Head of caudate nucleus (tissue), 42 donors: ENCODE measurements at regions not wholly inside any gene's neighbourhood (a gene's known extent, or its start where the extent isn't known, plus 50 kb on each side); places are given as distances from the start of the nearest gene placed in this dataset.

ENCODE experiments used
- DNase-seq, 42 donors: peaks; one replicate each; pipeline versions ENCODE4 v3.0.0 to v3.0.0-alpha.2; 2020 to 2021; ENCODE audit warnings: mixed read lengths in 7 of 42
- intact Hi-C: fragments of 100-400 bp; cut with DNase I; formaldehyde crosslinking; loops from one replicate; pipeline ENCODE4 v1.15.0; 2022

DNA sequence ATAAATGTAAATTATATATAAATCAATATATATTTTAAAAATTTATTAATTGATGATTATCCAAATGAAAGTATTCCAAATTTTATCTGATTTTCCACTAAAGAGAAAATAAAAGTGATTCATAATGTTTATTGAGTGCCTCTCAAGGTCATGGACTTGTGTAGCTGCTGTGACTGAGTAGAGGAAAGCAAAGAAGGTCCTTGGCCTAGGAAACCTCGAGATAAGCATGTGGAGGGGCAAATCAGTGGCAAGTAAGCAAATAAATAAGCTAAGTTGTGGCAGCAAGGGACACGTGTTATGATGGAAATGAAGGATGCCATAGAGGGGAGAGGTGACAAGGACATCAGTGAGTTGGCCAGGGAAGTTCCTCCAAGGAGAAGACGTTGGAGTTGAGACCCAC is 866.1 kb upstream of the ID2 start:
- intact Hi-C loops: no loop called here
- DNase-seq: no peak

DNA sequence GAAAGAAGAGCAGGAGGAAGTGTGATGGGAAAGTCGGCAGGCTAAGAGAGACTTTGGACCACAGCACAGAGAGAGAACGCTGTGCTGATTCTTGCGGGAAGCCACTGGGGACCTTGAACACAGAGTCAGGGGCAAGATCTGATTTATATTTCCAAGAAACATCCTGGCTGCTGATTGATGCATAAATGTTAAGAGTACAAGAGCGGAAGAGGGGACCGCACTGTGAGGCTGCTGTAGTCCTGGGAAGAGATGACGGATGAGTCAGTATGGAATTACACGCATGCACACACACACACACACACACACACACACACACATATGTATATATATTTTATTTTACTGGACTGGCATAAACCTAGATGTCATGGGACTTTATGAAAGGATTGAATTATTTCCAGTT is 865.6 kb upstream of the ID2 start:
- DNase-seq: no peak
- intact Hi-C loops: no loop called here

DNA sequence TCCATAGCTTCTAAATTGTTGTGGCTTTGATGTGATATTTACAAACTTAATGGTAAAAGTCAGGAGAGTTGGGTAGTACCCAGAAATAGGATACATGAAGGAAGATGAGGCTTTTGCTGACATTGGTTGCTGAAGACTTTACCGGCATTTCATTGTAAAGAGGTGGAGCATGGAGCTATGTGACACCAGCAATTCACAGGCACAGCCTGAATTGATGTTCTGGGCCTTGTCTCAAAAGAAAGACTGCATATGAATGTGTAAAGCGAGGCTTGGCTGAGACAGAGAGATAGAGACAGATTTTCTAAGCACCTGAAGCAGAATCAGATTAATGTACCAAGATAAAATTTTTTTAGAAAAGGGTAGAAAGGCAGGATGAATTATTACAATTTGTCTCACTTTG is 864.9 kb upstream of the ID2 start:
- intact Hi-C loops: no loop called here
- no peak for DNase-seq

DNA sequence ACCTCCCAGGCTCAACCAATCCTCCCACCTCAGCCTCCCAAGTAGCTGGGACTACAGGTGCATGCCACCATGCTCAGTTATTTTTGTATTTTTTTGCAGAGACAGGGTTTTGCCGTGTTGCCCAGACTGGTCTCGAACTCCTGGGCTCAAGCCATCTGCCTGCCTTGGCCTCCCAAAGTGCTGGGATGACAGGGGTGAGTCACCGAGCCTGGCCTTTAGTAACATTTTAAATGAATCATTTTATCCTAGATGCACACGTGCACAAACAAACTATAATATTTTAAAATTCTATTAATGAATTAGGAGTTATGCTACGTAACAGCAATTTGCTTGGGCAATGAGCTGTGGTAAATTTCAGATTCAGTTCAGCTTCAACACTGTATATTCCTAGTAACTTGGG is 862.5 kb upstream of the ID2 start:
- DNase-seq: no peak
- intact Hi-C loops: no loop called here

DNA sequence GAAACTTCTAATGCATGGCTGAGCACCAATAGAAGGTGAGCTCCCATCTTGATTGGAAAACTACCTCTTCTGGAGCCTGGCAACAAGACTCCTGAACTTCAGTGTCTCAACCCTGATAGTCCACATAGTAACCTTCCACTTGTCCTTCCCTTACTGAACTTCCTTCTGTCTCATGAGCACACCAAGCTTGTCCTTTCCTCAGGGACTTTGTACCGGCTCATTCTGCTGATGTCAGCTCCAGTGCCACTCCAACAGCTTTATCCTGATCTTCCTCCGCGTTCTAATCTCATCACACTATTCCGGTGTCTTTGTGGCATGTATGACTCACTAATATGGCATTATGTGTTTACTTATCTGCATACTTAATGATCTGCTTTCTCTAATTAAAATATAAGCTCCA is 862.0 kb upstream of the ID2 start:
- no peak for DNase-seq

DNA sequence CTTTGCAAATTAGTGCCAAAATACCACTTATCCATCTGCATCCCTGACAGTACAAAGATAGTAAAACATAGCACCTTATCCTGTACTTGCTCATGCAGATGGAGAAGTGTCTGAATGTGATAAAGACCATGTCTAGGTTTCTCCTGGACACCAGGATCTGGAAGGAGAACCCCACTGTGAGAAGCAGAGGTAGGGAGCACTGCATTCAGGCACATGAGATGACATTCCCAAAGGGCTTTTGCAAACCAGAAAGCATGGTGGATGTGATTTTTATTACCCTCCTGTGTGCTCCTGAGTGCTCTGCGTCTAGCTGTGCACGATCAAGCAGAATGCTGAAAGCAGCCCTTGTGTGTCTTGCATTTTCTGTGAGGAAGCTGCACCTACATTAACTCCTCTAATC is 857.6 kb upstream of the ID2 start:
- DNase-seq: no peak
- intact Hi-C loops: no loop called here

More for the DNA sequence above, 862.0 kb upstream of the ID2 start:
- intact Hi-C loops: no loop called here

DNA sequence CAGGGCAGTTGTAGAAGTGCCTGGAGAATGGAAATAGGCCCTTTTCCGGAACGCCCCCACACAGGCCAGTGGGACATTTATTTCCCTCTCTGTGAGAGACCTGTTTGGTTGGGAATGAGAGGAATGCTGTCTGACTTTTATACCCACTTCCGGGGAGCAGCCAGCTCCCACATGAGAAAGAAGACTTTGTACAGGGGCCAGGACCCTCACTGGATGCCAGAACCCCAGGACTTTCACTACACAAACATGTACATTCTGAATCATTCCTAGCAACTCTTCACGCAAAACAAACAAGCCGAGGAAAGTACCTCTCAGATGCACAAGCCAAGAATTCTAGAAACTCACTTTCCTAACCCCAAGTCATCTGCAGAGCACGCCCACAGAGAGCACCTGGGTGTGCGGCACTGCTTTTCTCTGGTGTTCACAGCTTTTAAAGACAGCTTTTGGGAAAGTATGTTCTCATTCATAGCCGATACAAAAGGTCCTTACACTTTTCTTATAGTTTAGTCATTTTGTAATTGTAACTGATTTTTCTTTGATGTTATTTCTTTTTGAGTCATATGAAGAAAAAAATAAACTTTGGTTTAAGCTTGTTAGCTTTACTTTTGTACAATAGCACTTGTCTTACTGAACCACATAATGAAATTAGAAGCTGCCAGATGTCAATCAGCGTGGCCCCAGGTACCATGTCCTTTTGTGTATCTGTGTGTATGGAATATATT is 856.1 kb upstream of the ID2 start:
- DNase-seq: no peak
- intact Hi-C loops: no loop called here

DNA sequence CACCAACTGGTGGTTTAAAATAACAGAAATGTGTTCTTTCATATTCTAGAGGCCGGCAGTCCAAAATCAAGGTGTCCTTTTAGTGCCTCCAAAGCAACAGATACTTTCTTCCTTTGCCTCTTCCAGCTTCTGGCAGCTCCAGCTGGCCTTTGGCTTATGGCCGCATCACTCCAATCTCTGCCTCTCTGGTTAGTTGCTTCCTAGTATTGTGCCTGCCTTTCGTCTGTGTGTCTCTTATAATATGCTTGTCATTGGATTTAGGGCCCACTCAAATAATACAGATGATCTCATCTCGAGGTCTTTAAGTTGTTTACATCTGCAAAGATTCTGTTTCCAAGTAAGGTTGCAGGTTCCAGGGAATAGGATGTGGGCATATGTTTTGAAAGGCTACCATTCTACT is 855.2 kb upstream of the ID2 start:
- intact Hi-C loops: no loop called here
- DNase-seq: no peak

DNA sequence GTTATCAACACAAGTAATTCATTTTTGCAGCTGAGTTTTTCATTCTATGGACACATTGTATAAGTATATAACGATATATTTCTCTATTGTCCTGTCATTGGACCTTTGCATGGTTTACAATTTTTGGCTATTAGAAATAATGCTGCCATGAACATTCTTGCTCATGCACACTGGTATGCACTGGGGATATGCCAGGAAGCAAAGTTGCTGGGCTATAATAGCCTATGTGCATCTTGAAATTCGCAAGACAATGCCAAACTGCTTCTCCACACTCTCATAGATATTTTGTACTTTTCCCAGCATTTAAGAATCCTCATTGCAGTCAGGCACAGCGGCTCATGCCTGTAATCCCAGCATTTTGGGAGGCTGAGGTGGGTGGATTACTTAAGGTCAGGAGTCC is 852.6 kb upstream of the ID2 start:
- intact Hi-C loops: no loop called here
- no peak for DNase-seq

DNA sequence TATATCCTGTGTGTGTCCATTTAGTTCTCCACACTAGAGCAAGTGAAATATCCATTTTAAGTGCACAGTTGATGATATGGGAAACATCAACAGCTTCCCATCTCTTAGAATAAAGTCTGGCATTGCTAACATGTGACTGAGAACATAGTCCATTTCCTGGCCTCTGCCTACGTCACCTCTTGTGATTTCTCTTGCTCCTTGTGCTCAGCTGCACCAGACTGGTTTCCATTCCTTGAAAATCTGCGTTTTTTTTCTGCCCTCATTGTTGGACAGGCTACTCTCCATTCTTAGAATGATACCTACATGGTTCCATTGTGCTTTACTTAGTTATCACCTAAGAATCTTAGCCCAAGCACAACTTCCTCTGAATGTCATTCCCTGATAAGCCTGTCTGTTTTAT is 851.2 kb upstream of the ID2 start:
- intact Hi-C loops: no loop called here
- no peak for DNase-seq

DNA sequence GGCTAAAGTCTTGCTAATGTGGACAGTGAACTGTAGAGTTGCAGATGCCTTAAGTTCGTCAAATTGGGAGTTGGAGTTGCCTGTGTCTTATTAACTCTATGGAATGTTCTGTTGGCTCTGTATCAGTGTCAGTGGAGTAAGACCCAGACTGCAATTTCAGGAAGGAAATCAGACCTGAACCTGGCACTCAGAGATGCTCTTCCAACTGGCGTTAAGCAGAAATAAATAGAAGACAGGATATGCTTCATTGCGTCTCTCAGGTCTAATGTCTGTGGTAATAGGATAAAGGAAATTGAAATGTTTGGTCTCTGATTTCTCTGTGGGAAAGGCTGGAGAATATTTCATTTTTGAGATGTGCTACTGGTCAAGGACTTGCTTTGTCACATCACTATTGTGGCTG is 846.7 kb upstream of the ID2 start:
- intact Hi-C loops: no loop called here

DNA sequence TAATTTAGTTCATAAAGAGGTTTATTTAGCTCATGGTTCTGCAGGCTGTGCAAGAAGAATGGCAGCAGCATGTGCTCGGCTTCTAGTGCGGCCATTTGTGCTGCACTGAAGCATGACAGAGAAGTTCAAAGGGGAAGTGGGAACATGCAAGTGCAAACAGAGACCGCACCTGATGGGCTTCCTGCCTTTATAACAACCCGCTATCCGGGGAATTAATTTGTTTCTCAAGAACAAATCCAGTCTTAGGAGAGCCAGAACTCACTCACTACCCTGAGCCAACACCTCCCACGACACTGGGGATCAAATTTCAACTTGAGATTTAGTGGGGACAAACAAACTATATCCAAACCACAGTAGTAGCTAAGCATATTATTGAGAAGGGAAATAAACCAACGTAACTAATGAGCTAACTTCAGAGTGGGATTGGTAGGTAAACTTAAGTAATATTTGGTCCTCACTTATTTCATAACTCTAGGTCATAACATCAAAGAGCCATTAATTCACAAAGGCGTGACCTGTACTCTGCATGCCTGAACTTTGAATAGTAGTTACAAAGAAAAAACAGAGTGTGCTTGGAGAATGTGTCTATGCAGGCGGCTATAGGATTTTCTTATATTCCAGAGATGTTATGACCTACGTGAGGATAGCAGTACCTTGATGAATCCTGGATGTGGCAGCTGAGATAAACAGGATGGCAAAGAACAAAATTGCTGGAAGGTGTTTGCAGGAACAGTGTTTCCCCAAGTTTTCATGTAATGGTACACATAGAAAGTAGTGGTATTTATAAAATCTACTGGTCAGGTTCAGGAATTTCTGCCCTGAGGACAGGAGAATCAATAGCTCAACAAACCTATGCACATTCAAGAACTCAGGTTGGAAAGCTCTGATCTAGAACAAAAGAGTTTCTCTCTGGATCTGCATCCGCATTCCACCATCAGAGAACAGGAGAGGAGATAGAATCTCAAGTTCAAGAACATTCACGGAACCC is 845.9 kb upstream of the ID2 start:
- intact Hi-C loops: no loop called here
- no peak for DNase-seq

More for the DNA sequence above, 846.7 kb upstream of the ID2 start:
- no peak for DNase-seq

DNA sequence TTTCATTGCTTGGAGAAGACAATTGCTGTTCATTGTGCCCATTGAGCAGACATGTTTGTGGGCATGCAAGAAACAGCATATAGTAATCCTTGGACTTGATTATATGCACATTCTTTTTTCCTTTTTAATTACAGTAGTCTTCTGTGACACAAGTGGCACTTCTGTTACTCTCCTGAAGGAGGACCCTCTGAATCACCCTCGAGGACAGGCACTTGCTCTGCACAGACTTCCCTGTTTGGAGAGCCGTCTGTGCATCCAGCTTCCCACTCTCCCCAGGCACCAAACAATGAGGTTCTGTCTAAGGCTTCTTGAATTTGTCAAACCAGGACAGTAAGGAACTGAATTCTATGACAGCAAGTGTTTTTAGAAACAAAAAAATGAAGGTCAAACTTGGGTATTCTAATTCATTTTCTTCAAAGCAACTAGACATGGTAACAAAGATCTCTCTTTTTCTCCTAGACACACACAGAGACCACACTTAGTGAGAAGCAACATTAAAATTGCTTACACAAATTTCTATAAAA is 844.6 kb upstream of the ID2 start:
- DNase-seq: no peak
- intact Hi-C loops: no loop called here

DNA sequence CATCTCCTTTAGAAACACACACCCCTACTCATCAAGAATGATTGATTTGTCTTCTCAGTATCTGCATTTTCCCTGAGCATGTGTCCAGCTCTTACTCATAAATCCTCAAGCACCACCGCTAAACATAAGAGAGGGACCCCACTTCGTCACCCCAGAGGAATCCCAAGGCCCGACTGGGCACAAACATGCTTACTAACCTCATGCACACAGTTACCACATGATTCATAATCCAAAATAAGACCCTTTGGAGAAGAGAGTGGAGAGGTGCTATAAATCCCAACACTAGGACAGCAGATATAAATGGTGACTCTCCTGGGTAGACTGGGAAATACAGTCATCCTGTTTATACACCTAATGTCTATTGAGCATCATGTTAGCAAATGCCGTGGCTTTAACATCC is 843.2 kb upstream of the ID2 start:
- intact Hi-C loops: no loop called here
- no peak for DNase-seq

DNA sequence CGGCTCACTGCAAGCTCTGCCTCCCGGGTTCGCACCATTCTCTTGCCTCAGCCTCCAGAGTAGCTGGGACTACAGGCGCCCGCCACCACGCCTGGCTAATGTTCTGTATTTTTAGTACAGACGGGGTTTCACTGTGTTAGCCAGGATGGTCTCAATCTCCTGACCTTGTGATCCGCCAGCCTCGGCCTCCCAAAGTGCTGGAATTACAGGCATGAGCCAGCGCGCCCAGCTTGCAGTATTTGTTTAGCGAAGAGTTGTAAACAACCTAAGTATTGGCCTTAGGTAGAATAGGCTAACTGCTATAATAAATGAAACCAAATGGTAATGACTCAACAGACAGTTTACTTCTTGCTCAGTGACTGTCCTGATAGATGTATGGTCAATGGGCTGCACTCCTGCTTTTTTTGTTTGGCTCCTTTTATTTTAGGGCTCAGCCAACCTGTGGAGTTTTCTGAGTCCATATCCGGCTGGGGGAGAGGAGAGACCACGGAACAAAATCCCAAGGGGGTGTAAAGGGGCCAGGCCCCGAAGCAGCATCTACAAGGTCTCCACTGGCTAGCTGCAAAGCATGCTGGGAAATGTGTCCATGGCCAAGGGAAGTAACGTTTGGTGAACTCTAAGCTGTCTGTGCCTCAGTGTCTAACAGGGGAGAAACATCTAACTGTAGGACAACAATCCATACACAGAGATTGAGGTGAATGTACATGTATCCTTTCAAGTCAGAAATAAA is 841.0 kb upstream of the ID2 start:
- no peak for DNase-seq
- intact Hi-C loops: no loop called here

DNA sequence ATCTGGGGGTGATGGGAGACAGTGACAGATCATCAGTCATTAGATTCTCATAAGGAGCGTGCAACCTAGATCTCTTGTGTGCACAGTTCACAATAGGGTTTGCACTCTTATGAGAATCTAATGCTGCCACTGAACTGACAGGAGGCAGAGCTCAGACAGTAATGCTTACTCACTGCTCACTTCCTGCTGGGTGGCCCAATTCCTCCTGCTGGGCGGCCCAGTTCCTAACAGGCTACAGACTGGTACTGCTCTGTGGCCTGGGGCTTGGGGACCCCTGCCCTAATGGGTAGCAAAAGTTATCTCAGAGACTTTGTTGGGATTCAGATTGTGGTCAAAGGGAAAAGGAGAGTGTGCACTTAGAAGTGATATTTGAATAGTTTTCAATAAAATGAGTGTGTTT is 840.1 kb upstream of the ID2 start:
- no peak for DNase-seq
- intact Hi-C loops: no loop called here

DNA sequence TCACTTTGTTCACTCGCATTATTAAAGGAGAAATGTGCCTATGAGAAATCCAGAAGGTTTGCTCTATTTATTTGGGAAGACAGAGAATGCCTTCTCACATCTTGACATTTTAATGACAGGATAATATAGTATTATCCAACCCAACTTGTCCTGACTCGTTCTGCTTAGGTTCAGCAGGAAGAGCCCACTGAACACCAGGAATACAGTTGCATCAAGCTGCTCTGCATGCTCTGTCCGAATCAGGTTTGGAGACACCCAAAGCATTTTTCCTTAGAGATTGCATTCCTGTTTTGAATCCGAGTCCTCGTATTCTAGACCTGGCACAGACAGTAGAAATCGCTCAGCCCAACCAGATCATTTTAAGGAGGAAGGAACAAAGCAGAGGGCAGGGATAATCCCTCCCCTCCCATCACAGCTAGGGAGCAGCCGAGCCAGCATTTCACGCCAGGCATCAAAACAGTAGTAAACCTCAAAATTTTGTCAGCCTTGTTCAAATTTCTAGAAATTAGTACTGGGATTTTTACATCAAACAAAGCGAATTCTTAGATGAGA is 837.4 kb upstream of the ID2 start:
- no peak for DNase-seq
- intact Hi-C loops: no loop called here

DNA sequence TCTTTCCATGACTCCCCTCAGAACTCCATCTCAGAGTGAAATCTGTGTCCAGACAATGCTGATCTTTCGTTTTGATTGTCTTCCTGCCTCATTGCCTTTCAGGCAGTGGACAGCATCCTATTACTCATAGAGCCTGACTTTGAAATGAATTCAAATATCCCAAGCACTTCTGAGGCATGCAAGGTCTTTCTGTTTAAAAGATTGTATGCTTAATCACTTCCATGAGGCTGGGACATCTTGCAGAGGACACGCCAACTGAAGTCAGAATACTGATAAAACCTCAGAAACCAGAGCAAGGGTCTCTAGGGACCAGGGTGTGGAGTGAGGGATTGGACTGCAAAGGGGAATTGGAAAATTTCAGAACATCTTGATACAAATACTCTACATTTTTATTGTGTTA is 836.5 kb upstream of the ID2 start:
- DNase-seq: no peak
- intact Hi-C loops: no loop called here

DNA sequence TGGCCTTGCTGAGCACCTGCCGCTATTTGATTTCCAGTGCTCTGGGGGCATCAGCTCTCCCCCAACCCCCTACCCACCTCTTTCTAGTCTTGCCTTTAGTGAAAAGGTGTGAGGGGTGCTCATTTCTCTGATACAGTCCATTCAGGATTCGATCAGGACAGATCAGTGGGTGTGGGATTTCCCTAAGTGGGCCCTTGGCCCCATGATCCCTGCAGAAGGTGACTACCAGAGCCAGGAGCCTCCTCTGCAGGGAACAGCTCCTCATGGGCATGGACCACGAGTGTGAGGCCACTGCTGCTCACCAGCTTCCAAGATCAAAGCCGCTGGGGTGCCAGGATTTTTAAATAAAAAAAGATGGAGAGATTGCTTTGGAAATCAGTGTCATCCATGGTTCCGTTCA is 835.2 kb upstream of the ID2 start:
- intact Hi-C loops: no loop called here
- no peak for DNase-seq

DNA sequence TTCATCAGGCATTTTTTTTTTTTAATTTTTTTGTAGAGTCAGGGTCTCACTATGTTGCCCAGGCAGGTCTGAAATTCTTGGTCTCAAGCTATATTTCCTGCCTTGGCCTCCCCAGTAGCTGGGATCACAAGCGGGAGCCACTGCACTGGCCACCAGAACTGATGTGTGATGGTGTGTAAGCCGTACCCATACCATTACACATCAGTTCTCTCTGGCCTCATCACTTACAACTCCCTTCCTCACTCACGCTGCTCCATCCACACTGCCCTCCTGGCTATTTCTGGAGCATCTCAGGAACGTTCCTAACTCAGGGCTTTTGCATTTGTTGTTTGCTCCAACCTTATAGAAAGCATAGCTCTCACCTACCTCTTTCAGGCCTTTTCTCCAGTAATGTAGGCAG is 834.5 kb upstream of the ID2 start:
- intact Hi-C loops: no loop called here
- no peak for DNase-seq
